ENCODE measurements at regions not wholly inside any gene's neighbourhood (a gene's known extent, or its start where the extent isn't known, plus 50 kb on each side); places are given as distances from the start of the nearest gene placed in this dataset.

GRCh38 chr12:91441993-91442952 is 259.7 kb upstream of the DCN start:
- TF ChIP-seq CTCF (IDR thresholded peaks at IDR 0.05) (no peak), POLR2A (IDR thresholded peaks at IDR 0.05) (no peak)

All from heart left ventricle (tissue), 13 donors.